ENCODE measurements at regions not wholly inside any gene's neighbourhood (a gene's known extent, or its start where the extent isn't known, plus 50 kb on each side); places are given as distances from the start of the nearest gene placed in this dataset.
A peak's percentile ranks its signal among the peaks of the same experiment; 100 is the strongest.

DNA sequence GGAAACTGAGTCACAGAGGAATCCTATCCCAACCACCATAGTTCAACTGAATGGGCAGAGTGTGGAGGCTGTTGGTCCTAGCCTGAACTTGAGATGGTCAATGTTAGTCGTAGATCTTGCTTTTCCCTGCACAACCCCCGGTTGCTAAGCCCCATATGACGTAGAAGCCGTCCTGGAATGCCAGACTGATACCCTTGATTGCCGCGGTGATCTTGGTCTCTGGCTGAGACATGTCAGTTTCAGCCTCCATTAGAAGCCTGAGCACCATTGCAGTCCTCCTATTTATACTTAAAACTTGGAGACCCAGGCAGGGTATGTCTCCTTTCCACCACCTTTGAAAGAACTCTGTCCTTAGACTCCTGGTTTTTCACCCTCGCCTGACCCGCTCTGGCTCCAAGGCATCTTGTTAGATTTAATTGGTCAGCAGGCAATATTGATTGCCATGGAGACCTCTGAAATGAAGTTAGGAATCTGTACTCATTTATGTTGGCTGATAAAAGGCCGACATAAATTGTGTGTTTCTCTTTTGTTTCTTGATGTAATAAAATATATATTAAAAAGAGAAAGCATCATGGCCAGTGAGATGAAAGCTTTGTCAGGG is 53.4 kb downstream of the RPLP1 start:
- DNase-seq (ENCODE audit: low read depth), result no peak

DNA sequence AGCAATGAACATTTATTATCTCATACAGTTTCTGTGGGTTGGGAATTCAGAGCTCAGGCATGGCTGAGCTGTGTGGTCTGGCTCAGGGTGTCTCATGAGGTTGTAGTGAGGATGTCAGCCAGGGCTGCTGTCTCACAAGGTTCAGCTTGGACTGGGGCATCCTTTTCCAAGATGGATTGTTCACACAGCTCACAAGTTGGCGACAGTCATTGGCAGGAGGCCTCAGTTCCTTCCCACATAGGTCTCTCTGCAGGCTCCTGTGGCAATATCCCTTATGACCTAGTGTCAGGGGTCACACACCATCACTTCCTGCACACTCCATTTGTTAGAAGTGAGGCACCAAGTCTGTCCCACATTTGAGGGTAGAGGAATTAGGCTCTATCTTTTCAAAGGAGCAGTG is 56.0 kb downstream of the RPLP1 start:
- DNase-seq (ENCODE audit: low read depth), result no peak

GRCh38 chr15:69509131-69509530 is 56.5 kb downstream of the RPLP1 start:
- DNase-seq (ENCODE audit: low read depth), result no peak

DNA sequence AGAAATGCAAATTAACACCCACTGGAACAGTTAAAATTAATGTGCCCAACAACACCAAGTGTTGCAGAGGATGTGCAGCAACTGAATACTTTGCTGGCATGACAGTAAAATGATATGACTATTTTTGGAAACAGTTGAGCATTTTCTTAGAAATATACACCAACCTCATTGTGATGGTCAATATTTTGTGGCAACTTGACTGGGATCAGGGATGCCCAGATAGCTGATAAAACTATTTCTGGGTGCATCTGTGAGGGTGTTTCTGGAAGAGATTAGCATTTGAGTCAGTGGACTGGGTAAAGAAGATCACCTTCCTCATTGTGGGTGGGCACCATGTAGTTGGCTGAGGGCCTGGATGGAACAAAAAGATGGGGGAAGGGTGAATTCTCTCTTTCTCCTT is 57.9 kb downstream of the RPLP1 start:
- DNase-seq (ENCODE audit: low read depth), result no peak

GRCh38 chr15:69511015-69511414 is 58.4 kb downstream of the RPLP1 start:
- DNase-seq (ENCODE audit: low read depth), result no peak

DNA sequence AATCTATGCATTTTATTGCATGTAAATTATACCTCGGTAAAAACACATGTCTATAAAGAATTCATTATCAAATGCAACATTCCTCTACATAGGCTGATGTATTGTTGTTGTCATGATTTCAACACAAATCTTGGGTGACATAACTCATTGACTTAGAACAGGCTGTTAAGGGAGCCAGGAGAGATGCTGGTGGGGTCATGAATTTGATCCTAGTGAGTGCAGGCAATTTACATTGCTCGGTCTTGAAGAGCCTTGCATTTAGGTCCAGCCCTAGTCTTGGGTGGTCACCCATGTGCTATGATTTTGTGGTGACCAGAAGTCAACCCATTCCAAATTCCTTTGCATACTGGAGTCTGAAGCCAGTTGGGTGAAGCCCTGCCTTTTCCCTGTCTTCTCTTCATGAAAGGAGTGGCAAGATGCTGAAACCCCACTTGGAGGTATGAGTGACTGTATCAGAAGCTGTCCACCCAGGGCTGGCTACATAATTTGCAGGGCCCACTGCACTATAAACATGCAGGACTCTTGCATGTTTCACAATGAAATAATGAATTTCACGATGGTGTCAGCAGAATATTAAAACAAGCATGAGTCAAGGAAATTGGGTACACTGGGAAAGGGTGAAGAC is 59.2 kb downstream of the RPLP1 start:
- no peak for DNase-seq (ENCODE audit: low read depth)

GRCh38 chr15:69513450-69513960 is 60.9 kb downstream of the RPLP1 start:
- no peak for DNase-seq (ENCODE audit: low read depth)

GRCh38 chr15:69513986-69514385 is 61.4 kb downstream of the RPLP1 start:
- DNase-seq (ENCODE audit: low read depth), result no peak

GRCh38 chr15:69515508-69515907 is 62.9 kb downstream of the RPLP1 start:
- no peak for DNase-seq (ENCODE audit: low read depth)

DNA sequence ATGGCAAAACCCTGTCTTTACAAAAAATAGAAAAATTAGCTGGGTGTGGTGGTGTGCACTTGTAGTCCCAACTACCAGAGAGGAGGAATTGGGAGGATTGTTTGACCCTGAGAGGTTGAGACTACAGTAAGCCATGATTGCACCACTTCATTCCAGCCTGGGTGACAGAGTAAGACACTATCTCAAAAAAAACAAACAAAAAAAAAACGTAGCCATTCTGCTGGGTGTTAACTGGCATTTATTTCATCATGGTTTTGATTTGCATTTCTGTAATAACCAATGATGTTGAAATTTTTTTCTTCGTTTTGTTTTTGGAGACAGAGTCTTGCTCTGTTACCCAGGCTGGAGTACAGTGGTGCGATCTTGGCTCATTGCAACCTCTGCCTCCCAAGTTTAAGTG is 63.3 kb downstream of the RPLP1 start:
- no peak for DNase-seq (ENCODE audit: low read depth)

DNA sequence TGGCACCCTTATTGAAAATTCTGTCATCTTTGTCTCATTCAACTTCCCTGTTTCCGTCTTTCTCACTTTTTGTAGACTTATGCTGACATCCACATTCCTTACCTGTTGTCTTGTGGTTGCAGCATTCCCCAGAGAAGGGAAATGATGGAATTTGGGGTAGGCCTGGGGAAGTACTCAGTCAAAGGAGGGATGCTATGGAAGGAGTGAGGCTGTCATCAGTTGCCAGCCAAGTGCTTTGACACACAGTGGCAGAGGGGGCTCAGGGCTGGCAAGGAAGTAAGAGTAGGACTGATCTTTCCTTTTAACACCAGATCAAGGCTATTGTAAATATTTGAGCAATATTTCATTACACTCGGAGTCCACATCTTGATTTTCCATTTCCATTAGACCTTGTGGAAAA is 64.4 kb downstream of the RPLP1 start:
- DNase-seq (ENCODE audit: low read depth), result no peak

- no peak for DNase-seq (ENCODE audit: low read depth)
Observed at GRCh38 chr15:69518806-69519205, 66.2 kb downstream of the RPLP1 start.

DNA sequence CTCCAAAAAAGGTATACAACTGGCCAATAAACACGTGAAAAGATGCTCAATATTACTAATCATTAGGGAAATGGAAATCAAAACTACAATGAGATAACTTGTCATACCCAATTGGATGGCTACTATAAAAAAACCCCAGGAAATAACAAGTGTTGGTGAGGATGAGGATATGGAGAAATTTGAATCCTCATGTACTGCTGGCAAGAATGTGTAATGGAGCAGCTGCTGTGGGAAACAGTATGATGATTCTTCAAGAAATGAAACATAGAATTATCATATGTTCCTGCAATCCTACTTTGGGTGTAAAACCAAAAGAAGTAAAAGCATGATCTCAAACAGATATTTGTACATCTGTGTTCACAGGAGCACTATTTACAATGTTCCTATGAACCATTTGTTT is 67.4 kb downstream of the RPLP1 start:
- no peak for DNase-seq (ENCODE audit: low read depth)

GRCh38 chr15:69522361-69522760 is 69.7 kb downstream of the RPLP1 start:
- no peak for DNase-seq (ENCODE audit: low read depth)

DNA sequence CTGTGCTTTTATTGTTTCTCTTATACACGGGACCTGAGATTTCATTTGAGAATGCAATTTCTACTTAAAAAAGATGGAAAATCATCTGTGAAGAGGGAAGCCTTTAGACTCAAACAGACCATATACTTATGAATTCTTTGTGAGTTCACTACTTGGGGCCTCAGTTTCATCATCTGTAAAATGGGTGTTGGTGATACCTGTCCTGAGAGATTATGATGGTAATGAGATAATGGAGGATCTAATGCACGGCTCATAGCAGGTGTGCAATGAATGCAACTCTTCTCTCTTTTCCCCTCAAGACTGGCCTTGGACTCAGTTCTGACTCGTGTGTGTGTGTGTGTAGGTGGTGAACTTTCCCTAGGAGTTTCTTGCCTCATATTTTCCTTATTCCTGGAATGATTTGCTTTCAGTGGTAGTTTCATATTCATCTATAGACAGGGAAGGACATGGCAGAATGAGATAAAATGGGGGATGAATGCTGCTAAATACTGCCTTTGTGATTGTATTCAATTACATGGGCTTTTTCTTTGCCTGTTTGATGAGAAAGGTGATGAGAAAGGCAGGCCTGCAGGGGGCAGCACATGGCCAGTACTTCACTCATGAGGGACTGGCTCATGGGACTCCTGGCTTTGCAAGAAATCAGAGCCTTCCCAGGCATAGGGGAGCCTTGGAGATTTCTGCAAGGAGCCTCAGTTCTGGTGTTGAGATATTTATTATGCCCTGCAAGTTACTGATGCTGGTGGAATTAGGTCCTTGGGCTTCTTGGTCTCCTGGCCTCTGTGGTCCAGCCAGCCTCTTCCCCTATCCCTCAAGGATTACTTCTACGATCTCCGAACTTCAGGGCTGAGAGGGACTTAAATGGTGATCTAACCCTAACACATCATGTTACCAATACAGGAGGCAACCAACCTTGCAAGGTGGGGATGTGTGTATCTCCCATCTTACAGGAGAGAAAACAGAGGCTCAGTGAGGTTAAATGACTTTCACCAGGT is 70.7 kb downstream of the RPLP1 start:
- DNase-seq (ENCODE audit: low read depth), result peak; percentile 75

DNA sequence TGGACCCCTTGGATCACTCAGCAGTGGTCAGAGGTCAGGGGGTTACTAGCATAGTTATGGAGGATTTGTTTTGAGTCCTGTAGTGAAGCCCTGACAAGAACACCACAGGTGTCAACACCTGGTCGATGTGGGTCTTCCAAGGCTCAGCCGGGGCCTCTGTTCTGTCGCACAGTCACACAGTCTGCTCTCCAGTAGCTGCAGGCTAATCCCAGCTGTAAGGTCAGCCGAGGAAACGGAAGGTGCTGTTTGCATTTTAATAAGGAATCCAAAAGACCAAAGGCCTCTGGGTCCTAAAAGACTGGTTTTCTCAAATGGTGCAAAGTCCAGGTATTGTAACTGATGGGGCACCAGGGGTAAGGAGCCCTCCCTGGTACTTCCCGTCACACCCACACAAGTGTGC is 71.7 kb downstream of the RPLP1 start:
- DNase-seq (ENCODE audit: low read depth), result no peak

DNA sequence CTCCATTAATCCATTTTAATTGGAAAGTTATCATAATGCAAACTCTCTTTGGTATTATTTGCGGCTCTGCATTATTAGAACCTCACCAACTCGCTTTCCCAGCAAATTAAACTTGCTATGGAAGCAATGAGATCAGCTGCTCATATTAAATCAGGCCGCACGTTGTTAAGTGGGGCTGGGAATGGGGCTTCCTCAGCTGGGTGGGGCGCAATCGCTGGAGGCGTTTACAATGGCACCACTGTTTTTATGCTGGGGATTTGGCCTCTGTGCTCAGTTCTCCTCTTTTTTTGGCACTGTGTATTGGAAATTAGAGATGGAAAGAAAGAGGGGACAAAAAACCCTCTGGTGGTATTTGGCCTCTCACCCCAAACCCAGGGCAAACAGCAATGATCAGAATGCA is 72.2 kb downstream of the RPLP1 start:
- DNase-seq (ENCODE audit: low read depth), result no peak

DNA sequence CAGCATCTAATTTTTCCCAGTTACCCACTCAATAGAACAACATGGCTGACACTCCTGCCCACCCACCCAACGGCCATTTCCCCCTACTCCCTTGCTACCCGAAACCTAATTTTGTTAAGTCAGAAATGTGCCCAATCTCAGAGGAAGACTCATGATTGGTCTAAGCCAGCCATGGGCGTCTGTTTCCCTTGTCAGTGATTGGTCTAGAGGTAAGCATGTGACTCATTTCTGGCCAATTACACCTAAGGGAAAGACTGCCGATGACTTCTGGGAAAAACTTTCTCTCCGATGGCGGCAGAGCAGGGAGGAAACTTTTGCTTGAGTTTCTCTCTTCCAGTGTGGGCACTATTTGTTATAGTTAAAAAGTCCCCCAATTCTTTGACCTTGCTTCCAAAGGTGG is 72.9 kb downstream of the RPLP1 start:
- DNase-seq (ENCODE audit: low read depth), result no peak

GRCh38 chr15:69526081-69527061 is 73.8 kb downstream of the RPLP1 start:
- DNase-seq (ENCODE audit: low read depth), result peak; percentile 23

- DNase-seq (ENCODE audit: low read depth), result no peak
Observed at GRCh38 chr15:69529141-69529540, 76.5 kb downstream of the RPLP1 start.

DNA sequence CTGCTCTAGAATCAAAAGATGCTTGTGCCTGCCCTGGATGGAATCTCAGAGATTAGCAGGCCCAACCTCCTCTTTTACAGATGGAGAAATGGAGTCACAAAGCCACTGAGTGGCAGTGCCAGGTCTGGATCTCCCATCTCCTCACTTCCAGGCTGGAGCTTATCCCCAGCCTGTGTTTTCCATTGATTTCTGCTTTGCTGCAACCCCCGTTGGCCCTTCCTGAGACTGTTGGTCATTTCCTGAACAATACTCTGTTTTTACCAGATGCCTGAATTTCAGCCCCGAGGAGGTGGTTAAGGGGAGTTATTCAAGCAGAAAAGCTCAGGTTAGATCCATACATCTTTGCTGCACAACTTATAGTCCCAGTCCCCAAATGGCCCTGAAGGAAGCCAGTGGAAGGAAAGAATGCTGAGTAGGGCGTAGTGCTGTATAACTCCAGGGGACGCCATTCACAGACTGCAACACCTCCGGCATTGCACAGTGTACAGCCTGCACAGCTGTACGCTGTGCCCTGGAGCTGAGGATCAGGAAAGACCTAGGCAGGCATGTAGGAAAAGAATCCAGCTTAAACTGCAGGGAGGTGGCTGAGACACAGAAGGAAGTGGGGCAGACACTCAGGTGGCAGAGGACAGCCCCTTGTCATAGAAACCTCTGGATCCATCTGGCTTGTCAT is 77.5 kb downstream of the RPLP1 start:
- DNase-seq (ENCODE audit: low read depth), result no peak

All from EH (cell line).